ENCODE measurements at regions not wholly inside any gene's neighbourhood (a gene's known extent, or its start where the extent isn't known, plus 50 kb on each side); places are given as distances from the start of the nearest gene placed in this dataset.

GRCh38 chr5:154562244-154562880, 84.3 kb upstream of the HAND1 start:
- TF ChIP-seq EZH2 (optimal IDR thresholded peaks at IDR 0.05; ENCODE audit: low read depth, low read length) (no peak), CTCF (IDR thresholded peaks at IDR 0.05; ENCODE audit: low read length) (no peak), EZH2phosphoT487 (IDR thresholded peaks at IDR 0.05; ENCODE audit: low read length) (no peak)

All from MM.1S (cell line).